H1 (cell line): ENCODE measurements at regions not wholly inside any gene's neighbourhood (a gene's known extent, or its start where the extent isn't known, plus 50 kb on each side); places are given as distances from the start of the nearest gene placed in this dataset.

Experiments
- CEBPB ChIP-seq: IDR thresholded peaks from 2 replicates; pipeline ENCODE4 v1.6.1; 2012; ENCODE audit warnings: low read depth, low read length
- CREB1 ChIP-seq: IDR thresholded peaks from 2 replicates; pipeline ENCODE4 v1.6.1; 2012; ENCODE audit warnings: inconsistent platforms
- EGR1 ChIP-seq: IDR thresholded peaks from 2 replicates; pipeline ENCODE4 v1.6.1; 2011; ENCODE audit warnings: low read depth, low read length, borderline replicate concordance
- MAX ChIP-seq: IDR thresholded peaks from 2 replicates; pipeline ENCODE4 v1.6.1; 2012; ENCODE audit warnings: inconsistent platforms
- NRF1 ChIP-seq: IDR thresholded peaks from 2 replicates; pipeline ENCODE4 v1.6.1; 2011; ENCODE audit warnings: mild to moderate bottlenecking, low read depth, low read length, improper control_type of control experiment
- POLR2A ChIP-seq, 2 experiments: IDR thresholded peaks; 1 replicate in 1 of 2; 2 replicates in 1 of 2; pipeline ENCODE4 v1.6.1; 2011; ENCODE audit warnings: low read depth in 2 of 2, low read length in 2 of 2, mild to moderate bottlenecking in 2 of 2; ENCODE audit errors: control extremely low read depth in 1 of 2
- POLR2AphosphoS5 ChIP-seq: IDR thresholded peaks from 2 replicates; pipeline ENCODE4 v1.6.1; 2011; ENCODE audit warnings: low read depth, low read length
- RAD21 ChIP-seq, 2 experiments: IDR thresholded peaks in 1 of 2; conservative IDR thresholded peaks in 1 of 2; 2 replicates each; pipeline ENCODE4 v1.6.1; 2011; ENCODE audit warnings: low read depth in 2 of 2, low read length in 2 of 2, improper control_type of control experiment in 1 of 2, inconsistent platforms in 1 of 2, mild to moderate bottlenecking in 1 of 2, moderate library complexity in 1 of 2
- SIN3A ChIP-seq, 2 experiments: IDR thresholded peaks in 1 of 2; conservative IDR thresholded peaks in 1 of 2; 2 replicates each; pipeline ENCODE4 v1.6.1; 2011 to 2012; ENCODE audit warnings: low read length in 2 of 2, improper control_type of control experiment in 1 of 2, low read depth in 1 of 2, mild to moderate bottlenecking in 1 of 2
- TF ChIP-seq, protein P1 (sequence below), 3 experiments: IDR thresholded peaks; 1 replicate in 2 of 3; 2 replicates in 1 of 3; pipeline versions ENCODE4 v1.5.1 to v1.6.1; 2011; ENCODE audit warnings: low read length in 3 of 3, mild to moderate bottlenecking in 3 of 3, inconsistent platforms in 2 of 3, low read depth in 1 of 3, moderate library complexity in 1 of 3; ENCODE audit not compliant: insufficient read depth in 1 of 3; ENCODE audit errors: control extremely low read depth in 1 of 3

GRCh38 chr5:105767267-105767666, 1903.5 kb downstream of the EFNA5 start:
- TF ChIP-seq RAD21 (IDR thresholded peaks at IDR 0.05 in 1 of 2, conservative IDR thresholded peaks at IDR 0.05 in 1 of 2; ENCODE audit: low read depth in 2 of 2, low read length in 2 of 2) (no peak), SIN3A (conservative IDR thresholded peaks at IDR 0.05 in 1 of 2, IDR thresholded peaks at IDR 0.05 in 1 of 2; ENCODE audit: low read depth in 1 of 2, low read length in 2 of 2) (no peak), POLR2A (IDR thresholded peaks at IDR 0.05; ENCODE audit: control extremely low read depth in 1 of 2, low read depth in 2 of 2, low read length in 2 of 2) (no peak), POLR2AphosphoS5 (no peak), MAX (no peak), NRF1 (no peak), CREB1 (no peak), CEBPB (no peak), EGR1 (no peak)
- TF ChIP-seq, protein P1, sequence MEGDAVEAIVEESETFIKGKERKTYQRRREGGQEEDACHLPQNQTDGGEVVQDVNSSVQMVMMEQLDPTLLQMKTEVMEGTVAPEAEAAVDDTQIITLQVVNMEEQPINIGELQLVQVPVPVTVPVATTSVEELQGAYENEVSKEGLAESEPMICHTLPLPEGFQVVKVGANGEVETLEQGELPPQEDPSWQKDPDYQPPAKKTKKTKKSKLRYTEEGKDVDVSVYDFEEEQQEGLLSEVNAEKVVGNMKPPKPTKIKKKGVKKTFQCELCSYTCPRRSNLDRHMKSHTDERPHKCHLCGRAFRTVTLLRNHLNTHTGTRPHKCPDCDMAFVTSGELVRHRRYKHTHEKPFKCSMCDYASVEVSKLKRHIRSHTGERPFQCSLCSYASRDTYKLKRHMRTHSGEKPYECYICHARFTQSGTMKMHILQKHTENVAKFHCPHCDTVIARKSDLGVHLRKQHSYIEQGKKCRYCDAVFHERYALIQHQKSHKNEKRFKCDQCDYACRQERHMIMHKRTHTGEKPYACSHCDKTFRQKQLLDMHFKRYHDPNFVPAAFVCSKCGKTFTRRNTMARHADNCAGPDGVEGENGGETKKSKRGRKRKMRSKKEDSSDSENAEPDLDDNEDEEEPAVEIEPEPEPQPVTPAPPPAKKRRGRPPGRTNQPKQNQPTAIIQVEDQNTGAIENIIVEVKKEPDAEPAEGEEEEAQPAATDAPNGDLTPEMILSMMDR (IDR thresholded peaks at IDR 0.05; ENCODE audit: control extremely low read depth in 1 of 3, insufficient read depth in 1 of 3, low read depth in 1 of 3, low read length in 3 of 3) = no peak
